ENCODE measurements at regions not wholly inside any gene's neighbourhood (a gene's known extent, or its start where the extent isn't known, plus 50 kb on each side); places are given as distances from the start of the nearest gene placed in this dataset.
A peak's percentile ranks its signal among the peaks of the same experiment; 100 is the strongest.

DNA sequence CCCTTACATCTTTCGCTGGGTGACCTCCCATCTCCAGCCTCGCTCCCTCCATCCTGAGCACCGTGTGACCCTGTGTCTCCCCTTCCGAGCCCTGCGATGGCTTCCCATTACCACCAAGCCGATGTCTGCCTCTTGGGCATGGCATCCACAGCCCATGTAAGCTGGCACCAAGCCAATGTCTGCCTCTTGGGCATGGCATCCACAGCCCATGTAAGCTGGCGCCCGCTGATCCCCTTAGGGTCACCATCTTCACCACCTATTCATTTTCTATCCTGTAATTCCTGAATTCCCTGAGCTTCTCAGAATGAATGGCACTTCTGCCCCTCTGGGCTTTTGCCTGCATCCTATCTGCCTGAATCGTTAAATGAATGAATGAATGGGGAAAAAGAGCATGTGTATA, 478.2 kb upstream of the CCL2 start:
- DNase-seq (ENCODE audit: low spot score) = no peak

DNA sequence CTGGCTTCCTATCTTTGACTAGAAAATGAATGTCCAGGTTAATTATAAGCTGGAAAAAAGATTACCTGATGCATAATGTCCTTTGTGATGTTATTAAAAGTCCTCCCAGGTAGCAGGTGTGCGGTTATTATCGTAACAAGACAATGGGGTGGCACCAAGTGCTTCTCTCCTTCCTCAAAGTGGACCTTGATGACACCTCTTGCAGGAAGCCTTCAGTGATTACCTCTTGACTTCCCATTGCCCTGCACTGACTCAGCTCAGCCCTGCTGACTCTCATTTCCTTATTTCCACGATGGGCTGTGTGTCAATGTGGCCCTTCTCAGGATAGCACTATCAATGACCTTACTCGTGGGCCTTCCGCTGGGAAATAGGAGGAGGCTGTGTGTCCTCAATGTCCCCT, 477.4 kb upstream of the CCL2 start:
- no peak for DNase-seq (ENCODE audit: low spot score)

DNA sequence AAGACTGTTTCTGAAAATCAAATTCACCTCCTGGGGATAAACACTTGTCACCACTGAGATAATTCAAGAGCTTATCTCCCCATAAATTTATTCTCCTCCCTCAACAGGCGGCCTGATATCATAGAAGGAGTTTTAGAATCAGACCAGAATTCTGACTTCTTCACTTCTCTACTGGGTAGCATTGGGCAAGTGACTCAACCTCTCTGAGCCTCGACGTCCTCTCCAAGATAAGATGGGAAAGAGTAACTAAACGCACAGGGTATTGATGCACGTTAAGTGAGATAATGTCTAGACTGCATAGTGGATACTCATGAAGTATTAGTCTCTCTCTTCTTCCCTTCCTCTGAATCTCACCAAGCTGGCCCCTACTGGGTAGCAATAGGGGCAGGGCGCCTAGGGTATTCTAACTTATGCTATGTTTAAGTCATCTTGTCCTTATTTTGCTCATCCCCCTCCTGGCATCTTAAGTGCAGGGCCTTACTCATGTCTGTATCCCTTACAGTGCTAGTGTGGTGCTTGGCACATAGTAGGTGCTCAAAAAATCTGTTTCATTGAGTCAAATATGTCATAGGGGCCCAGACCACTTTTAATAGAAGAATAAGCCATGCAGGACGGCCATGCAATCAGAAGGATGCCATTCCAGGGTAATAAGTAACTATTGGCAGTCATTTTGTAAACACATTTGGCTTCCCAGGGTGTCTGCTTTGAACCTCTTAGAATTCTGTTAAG, 476.4 kb upstream of the CCL2 start:
- DNase-seq (ENCODE audit: low spot score) = no peak

DNA sequence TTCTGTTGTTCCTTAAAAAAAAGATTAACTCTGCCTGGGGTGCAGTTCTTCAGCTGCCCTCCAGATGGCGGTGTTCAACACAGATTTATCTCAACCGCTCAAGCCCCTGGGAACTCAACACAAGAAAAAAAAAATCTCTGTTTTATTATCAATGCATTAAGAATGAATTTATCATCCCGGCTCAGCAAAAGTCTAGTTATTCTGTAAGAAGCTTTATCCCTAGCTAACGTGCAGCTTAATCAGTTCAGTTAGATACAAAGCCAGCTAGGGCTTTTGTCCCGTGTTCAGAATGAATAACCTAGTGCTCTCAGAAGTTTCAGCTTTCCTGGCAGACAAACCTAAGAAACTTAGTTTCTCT, 475.9 kb upstream of the CCL2 start:
- peak; percentile 57 for DNase-seq (ENCODE audit: low spot score)

DNA sequence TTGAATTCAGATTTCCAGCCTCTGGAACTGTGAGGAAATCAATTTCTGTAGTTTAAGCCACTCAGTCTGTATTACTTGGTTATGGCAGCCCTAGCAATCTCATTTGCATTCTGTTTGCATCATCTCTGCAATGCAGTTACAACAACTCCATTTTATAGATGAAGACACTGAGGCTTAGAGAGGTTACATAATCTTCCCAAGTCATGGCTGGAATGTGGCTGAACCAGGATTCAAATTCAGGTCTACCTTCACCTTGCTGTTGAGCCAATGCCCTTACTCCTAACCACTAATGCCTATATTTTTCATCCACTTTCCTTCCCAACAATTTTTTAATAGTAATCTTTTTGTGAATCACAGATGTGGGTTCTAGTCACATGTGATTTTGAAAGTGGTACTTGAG, 469.8 kb upstream of the CCL2 start:
- DNase-seq (ENCODE audit: low spot score) = no peak

DNA sequence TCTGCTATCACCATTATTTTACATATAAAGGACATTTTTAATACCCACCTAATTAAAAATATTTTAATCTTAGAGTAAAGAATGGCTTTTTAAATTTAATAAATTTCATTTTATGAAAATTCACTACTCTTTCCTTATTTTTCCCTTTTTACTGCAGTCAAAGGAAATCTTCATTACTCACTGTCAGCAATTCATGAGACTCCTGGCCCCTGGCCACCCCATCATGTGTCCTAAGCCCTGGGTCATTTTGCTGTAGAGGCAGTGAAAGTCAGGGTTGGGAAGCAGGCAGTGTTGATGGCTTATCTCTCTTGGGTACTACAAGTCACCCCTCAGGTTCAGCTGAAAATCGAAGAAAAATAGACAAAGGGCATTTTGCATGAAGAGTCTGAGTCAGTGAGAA, 468.6 kb upstream of the CCL2 start:
- DNase-seq (ENCODE audit: low spot score) = no peak

DNA sequence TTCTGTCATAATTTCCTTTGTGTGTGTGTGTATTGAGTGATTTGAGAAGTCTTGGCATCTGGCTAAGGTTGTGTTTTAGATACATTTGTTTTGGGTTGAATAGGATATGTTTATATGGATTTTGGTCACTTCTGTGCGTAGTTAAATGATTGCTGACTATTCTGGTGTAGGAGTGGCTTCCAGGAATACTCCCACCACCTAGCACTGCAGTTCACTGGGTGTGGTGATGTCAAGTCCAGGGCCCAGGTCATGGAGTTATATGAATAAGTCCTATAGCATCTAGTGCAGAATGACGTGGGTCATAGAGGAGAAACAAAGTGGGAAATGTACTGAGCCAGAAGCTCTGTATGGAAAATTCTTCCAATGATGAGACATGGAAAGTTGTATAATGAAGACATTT, 465.4 kb upstream of the CCL2 start:
- DNase-seq (ENCODE audit: low spot score) = no peak

DNA sequence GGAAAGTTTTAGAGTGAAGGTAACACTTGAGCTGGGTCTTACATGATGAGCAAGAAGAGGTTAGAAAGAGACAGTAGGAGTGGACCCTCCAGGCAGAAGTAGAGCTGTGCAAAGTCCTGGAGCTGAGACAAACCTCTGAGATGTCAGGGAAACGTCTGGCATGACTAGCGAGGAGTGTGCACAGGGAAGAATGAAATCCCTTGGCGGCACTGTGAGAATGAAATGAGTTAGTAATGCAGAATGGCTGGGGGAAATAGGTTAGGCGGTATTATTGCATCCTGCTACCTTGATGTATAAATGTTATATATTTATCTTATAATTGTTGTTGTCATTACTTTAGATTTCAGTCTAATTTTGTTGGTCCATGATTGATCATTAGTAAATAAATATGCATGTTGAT, 457.9 kb upstream of the CCL2 start:
- no peak for DNase-seq (ENCODE audit: low spot score)

DNA sequence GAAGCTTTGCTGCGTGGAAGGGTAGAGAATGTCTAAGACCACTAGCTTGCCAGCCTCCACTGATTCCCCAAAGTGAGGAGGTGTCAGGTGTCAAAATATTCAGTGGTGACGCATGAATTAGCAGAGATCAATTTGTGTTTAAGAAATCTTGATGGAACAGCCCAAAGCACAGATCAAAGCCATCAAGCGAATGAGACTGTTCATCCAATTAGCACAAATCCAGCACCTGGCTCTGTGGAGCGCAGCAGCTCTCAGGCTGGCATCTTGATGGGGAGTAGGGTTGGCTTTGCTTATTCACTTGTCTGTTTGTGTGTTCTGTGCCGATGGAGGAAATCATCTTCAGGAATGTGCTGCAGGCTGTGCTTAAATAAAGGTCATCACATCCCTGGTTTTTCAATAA, 456.8 kb upstream of the CCL2 start:
- no peak for DNase-seq (ENCODE audit: low spot score)

DNA sequence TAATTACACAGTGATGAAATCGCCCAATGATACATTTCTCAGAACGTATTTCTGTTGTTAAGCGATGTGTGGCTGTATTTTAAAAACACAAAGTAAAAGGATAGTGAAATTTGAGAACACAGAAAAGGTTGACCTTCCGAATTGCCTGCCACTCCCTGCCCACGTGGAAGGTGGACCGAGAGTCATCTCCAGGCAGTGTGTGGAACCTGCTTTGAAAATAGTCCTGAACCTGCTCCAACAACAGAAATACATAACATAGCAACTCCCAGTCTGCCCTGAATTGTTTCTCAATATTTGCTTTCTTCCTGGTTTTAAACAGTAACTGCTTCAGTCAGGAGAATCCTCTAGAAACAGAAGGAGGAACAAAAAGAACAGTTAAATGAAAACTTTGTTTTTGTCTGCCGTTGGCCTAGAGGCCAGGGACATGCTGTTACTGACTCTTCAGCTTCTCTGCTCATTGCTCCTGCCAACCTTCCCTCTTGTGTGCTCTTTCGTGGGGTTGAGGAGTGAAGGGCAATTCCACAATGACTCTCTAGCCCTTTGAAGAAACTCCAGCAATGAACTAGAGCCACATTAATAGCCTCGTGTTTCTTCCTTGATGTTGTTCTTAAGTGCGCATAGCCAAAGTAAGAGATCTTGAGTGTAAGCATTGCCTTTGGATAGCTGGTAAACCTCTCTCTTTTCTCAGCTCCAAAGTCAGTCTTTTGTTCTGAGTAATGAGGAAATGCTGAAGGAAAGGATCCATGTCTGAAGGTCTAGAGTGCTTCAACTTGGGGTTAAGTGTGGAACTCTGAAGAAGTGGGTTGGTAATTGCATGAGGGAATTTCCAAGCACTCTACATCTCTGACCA, 452.5 kb upstream of the CCL2 start:
- peak; percentile 48 for DNase-seq (ENCODE audit: low spot score)

DNA sequence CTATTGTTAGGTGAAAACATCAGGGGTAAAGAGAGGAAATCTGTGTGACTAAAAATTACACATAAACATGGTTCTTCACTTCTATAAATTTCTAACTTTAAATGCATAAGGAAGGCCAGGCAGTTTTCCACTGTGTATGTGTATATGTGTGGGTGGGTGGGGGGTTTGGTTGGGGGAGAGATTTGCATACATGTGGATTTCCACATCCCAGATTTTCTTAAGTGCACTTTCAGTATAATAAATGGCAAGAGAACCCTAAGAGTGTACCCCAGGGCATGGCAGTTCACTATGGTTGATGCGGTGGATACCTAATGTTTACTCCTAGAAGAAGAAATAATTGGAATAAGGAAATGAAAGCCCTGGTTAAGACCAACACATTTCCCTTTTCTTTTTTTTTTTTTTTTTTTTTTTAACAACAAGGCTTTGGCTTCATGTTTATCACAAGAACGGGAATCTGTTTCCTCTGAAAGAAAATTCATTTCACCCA, 451.8 kb upstream of the CCL2 start:
- DNase-seq (ENCODE audit: low spot score) = peak; percentile 3

DNA sequence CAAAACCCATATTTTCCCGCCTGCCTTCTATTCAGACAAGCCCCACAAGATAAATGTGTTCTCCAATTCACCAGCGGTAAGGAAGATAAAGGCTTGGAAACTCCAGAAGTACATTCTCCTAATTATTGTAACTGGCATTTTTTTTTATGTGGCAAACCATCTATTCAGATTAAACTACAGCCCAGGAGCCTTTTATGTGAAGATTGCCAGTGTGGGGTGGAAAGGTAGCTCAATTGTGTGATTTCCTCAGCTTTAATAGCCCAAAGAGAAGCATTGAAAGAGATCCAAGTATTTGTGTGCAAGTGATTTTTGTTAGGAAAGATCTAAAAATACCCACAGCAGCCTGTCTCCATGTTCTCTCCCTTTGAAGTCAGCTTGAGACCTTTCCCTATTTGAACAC, 451.4 kb upstream of the CCL2 start:
- no peak for DNase-seq (ENCODE audit: low spot score)

DNA sequence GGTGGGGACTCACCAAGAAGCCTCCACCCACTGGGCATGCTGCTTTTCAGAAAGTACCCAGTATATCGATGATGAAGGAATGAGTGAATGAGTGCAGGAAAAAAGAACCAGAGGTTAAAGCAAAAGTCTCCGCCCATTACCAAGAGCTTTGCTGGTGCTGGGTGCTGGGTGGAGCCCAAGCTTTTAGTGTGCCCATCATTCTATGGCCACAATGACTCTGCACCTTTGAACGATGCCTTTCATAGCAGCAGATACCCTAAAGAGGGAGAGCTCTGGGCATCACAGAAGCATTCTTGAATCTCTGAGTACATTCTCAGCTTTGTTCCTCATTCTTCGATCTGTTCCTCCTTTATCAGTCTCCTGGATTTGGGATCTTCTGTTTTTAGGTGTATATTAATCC, 450.7 kb upstream of the CCL2 start:
- no peak for DNase-seq (ENCODE audit: low spot score)

DNA sequence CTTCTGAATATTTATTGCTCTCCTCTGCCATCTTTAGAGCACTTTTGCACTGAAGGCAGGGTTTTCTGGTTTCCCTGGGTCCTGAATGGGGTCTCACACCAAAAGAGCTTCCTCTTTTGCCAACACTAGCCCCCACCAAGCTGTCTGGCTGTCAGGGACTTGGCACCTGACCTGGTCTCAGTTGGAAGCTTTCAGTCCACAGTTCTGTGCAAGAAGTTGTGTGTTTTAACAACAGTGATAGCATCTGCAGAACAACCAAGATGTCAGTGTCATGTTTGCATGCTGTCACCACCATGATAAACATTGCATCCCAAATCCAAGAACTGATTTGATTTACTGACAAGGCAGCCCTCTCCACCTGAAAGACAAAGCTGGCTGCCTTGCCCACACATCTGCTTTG, 448.5 kb upstream of the CCL2 start:
- no peak for DNase-seq (ENCODE audit: low spot score)

DNA sequence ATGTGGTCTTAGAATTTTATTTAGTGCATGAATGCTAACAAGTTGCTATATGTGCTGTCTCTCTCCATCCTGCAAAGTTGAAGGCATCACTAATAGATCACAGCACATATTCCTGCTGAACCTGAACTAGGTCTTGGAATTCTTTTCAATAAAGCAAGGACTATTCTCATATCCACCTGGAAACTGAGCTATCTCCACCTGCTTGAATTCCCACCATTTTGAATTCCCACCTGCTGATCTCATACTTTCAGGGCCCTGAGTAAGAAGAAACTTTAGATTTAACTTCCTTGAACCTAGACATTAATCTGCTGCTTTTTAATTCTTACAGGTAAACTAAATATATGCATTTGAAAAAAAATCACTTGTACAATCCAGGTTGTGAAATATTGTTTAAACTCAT, 445.3 kb upstream of the CCL2 start:
- no peak for DNase-seq (ENCODE audit: low spot score)

DNA sequence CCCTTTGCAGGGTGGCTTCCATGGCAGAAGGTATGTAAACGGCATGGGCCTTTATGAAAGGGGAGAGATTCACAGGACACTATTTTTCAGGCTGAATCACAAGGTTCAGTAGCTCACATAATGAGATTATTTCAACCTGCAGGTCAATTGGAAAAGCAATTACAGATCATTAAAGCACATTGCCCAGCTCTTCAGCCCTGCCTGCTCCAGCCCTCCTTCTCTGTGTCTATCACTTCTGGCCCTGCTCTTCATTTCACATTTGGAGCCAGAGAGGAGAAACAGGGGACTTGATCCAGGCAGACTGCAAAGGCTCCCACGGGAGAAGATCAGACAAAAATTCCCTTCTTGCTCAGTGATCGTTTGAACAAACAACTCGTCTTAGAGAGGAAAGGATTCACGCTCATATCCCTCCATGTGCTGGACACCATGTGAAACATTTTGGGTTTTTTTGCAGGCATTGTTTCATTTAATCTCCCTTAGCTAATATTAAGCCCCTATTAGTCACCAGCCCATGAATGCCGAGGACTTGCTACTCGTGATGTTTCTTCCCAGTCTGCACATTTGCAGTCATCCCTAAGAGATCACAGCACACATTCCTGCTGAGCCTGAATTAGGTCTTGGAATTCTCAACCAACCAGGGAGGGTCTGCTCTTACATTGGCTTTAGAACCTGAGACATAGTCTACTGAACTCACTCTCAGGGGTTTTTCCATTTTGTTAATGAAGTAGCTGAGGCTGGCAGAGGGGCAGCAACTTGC, 443.9 kb upstream of the CCL2 start:
- no peak for DNase-seq (ENCODE audit: low spot score)

DNA sequence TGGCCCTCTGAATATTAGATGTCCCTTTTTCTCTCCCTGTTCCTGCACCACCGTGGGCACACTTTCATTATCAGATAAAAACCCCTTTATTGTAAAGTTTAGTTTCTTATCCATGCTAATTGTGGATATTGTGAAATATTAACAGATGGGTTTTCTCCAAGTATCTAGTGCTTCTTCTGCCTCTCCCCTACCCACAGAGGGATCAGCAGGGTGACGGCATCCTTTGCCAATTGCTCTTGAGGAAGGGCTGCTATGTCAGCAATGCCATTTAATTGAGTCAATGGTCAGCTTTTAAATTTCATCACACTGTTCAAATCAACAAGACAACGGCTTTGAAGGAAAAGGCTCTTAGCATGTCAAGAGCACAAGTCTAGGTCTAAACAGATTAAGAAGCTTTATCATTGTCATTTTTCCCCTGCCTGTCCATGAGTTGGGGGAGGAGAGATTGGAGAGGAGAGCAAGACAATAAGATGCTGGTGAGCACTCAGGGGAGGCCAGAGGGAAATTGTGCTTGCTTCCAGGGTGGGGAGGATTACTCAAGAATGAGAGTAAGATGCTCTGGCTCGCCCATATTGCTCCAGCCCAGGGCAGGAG, 443.0 kb upstream of the CCL2 start:
- DNase-seq (ENCODE audit: low spot score) = no peak

DNA sequence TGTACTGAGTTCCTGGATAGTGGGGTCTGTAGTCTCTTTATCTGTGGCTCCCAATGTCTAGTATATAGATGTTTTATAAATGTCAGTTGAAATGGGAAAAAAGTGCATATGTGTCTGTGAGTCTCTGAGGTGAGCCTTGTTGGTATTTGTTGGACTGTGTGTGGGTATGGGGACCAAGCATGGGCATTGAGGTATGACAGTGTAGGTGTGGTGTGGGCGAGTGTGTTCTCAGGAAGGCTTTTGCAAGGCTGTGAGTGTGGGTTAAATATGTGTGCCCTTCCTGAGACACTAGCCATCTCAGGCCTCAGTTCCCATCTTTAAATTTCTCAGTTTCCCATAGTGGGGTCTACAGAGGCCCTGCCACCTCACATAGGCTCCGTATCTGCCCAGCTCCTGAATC, 440.2 kb upstream of the CCL2 start:
- no peak for DNase-seq (ENCODE audit: low spot score)

DNA sequence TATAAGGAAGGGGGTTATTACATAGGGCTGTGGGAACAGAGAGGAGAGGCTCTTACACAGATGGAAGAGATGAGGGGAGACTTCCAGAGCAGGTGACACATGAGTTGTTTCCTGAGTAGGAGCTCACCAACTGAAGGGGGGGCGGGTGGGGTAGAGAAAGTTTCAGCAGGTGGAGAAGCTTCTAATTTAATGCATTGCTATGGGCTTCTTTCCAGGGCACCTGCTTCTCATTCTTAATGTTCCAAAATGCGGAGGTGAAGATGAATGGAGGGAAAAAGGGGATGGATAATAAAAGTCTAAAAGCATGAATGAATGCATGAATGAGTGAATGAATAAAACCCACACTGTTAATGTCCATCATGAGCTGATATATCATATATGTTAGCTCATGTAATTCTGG, 439.0 kb upstream of the CCL2 start:
- DNase-seq (ENCODE audit: low spot score) = no peak

DNA sequence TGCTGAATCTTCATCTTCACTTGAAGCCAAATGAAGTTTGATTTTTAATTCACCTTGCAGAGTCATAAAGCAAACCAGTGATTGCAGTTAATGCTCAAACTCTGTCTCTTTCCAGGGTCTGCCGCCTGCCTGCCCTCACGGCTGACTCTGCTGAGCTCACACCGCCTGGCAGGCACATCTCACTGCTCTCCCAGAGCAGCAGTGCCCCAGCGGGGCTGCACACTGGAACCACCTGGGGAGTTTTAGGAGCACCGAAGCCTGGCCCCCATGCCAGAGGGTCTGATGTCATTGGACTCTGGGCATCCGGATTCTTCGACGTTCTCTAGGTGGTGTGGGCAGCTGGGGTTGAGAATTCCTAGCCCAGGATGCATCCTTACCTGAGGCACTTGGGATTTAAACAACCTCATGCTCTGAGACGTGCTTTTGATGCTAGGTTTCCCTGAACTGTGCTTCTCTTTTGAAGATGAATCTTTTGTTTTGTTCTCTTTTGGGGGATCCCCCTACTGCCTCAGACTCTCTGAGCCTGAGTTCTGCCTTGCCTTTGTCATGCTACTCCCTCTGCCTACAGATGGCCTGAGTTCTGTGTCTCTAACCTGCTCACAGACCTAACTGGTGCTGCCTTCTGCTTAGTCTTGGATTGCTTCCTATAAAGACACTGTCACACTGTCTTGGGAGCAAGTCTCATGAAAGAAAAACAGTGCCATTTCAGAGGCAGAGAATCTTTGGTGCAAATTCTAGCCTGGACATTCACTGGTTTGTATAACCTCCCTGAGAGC, 438.1 kb upstream of the CCL2 start:
- DNase-seq (ENCODE audit: low spot score) = peak; percentile 2

DNA sequence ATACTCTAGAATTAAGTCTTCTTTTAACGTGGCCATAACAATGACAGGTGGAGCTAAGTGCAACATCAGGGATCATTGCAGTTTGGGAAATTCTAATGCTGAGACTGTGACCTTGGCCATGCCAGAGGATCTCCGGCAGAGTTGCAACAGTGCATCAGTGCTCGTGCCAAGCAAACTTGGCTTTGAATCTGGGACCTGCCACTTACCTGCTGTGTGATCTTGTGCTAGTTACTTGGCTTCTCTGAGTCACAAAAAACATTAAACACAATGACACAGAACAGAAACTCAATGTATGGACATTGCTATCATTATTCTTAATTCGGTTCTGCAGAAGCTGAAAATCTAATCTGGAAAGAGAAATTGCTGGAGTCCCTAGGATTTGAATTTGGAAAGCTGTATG, 435.5 kb upstream of the CCL2 start:
- DNase-seq (ENCODE audit: low spot score) = no peak

DNA sequence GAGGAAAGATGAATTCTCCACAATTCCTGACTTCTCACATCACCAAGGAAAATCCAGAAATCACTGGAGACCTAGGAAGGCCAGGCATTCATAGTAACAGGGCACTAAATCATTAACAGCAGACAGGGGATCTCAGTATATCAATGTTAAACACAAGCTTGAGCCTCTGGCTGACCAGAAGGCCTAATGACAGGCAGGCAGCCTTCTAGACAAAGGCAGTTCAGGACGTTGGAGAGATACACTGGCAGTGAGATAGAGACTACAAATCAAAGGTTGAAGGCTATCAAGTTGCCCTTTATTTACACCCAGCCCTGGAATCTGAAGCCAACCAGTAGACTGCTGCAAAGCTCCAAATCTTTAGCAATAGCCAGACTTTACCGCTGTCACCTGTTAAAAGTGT, 422.8 kb upstream of the CCL2 start:
- DNase-seq (ENCODE audit: low spot score) = no peak

Data from pons (tissue), 1 donor.